ENCODE measurements at regions not wholly inside any gene's neighbourhood (a gene's known extent, or its start where the extent isn't known, plus 50 kb on each side); places are given as distances from the start of the nearest gene placed in this dataset.

- WGBS, 3 donors, result 64 to 81% (median 70%) methylated on average over 3 of the region's 3 CpGs
Measured at GRCh38 chr2:145495590-145495989, 975.7 kb upstream of the ZEB2 start.

GRCh38 chr2:145494441-145494840 lies 974.5 kb upstream of the ZEB2 start:
- H3K36me3 ChIP-seq, result no peaks in the 10 kb centered on the region
- H3K9me3 ChIP-seq, result no peaks in the 10 kb centered on the region
- intact Hi-C loops (cut with DNase I), result no loop called here
- DNase-seq, result no peak
- TF ChIP-seq EP300 (IDR thresholded peaks at IDR 0.05) (no peak), CTCF (IDR thresholded peaks at IDR 0.05) (no peak), POLR2A (IDR thresholded peaks at IDR 0.05) (no peak)
- H3K4me1 ChIP-seq (ENCODE audit: insufficient read depth), result no peaks in the 10 kb centered on the region
- H3K27ac ChIP-seq, result no peak overlapping the region
- H3K4me3 ChIP-seq, result no peak overlapping the region
- WGBS, 3 donors, result 80 to 83% (median 82%) methylated on average over 1 of the region's 1 CpG
- no peaks in the 10 kb centered on the region for H3K27me3 ChIP-seq

More at GRCh38 chr2:145495590-145495989, 975.7 kb upstream of the ZEB2 start:
- no peak for TF ChIP-seq POLR2A (IDR thresholded peaks at IDR 0.05)
- no peak for TF ChIP-seq EP300 (IDR thresholded peaks at IDR 0.05)
- no peak for TF ChIP-seq CTCF (IDR thresholded peaks at IDR 0.05)
- Histone ChIP-seq H3K27me3 (no peaks in the 10 kb centered on the region), H3K4me3 (no peak overlapping the region), H3K4me1 (ENCODE audit: insufficient read depth) (no peaks in the 10 kb centered on the region), H3K27ac (no peak overlapping the region), H3K9me3 (no peaks in the 10 kb centered on the region), H3K36me3 (no peaks in the 10 kb centered on the region)
- DNase-seq, result no peak
- intact Hi-C loops (cut with DNase I), result no loop called here

- no peaks in the 10 kb centered on the region for H3K36me3 ChIP-seq
- 93 to 98% (median 94%) methylated on average over 3 of the region's 3 CpGs for WGBS, 3 donors
- TF ChIP-seq POLR2A (IDR thresholded peaks at IDR 0.05), result no peak
- no peak for TF ChIP-seq EP300 (IDR thresholded peaks at IDR 0.05)
- no peak overlapping the region for H3K4me3 ChIP-seq
- no peaks in the 10 kb centered on the region for H3K9me3 ChIP-seq
- no peak for DNase-seq
- H3K27ac ChIP-seq, result no peak overlapping the region
- intact Hi-C loops (cut with DNase I), result no loop called here
- H3K27me3 ChIP-seq, result no peaks in the 10 kb centered on the region
- no peaks in the 10 kb centered on the region for H3K4me1 ChIP-seq (ENCODE audit: insufficient read depth)
Measured at GRCh38 chr2:145488571-145488970, 968.7 kb upstream of the ZEB2 start.

- no peaks in the 10 kb centered on the region for H3K27me3 ChIP-seq
- no peak overlapping the region for H3K27ac ChIP-seq
- no peaks in the 10 kb centered on the region for H3K36me3 ChIP-seq
- intact Hi-C loops (cut with DNase I), result no loop called here
- no peaks in the 10 kb centered on the region for H3K9me3 ChIP-seq
- TF ChIP-seq EP300 (IDR thresholded peaks at IDR 0.05) (no peak), POLR2A (IDR thresholded peaks at IDR 0.05) (no peak), CTCF (IDR thresholded peaks at IDR 0.05) (peak in 1 of 3 donors; percentile 19)
- no peaks in the 10 kb centered on the region for H3K4me1 ChIP-seq (ENCODE audit: insufficient read depth)
- no peak for DNase-seq
- no peak overlapping the region for H3K4me3 ChIP-seq
Measured at GRCh38 chr2:145484448-145485097, 964.7 kb upstream of the ZEB2 start.

GRCh38 chr2:145483854-145484253 lies 963.9 kb upstream of the ZEB2 start:
- intact Hi-C loops (cut with DNase I), result no loop called here
- H3K27me3 ChIP-seq, result no peaks in the 10 kb centered on the region
- no peak overlapping the region for H3K4me3 ChIP-seq
- no peaks in the 10 kb centered on the region for H3K9me3 ChIP-seq
- no peak overlapping the region for H3K27ac ChIP-seq
- H3K36me3 ChIP-seq, result no peaks in the 10 kb centered on the region
- no peaks in the 10 kb centered on the region for H3K4me1 ChIP-seq (ENCODE audit: insufficient read depth)
- no peak for DNase-seq
- 78 to 91% (median 89%) methylated on average over 3 of the region's 3 CpGs for WGBS, 3 donors
- TF ChIP-seq POLR2A (IDR thresholded peaks at IDR 0.05), result no peak
- TF ChIP-seq EP300 (IDR thresholded peaks at IDR 0.05), result no peak
- no peak for TF ChIP-seq CTCF (IDR thresholded peaks at IDR 0.05)
